Calu3 (cell line): ENCODE measurements at regions not wholly inside any gene's neighbourhood (a gene's known extent, or its start where the extent isn't known, plus 50 kb on each side); places are given as distances from the start of the nearest gene placed in this dataset.

Experiments used
- BruUV-seq: library from RNA; stranded (reverse); fragments of 400-500 nt; replicated peaks from 2 replicates; lab custom pipeline; 2021; lab: Mats Ljungman, UMichigan
- CTCF ChIA-PET: fragments of 300-600 bp; sonication (Branson Sonifier 250); formaldehyde crosslinking; loops from one replicate; lab custom pipeline; 2022; ENCODE audit warnings: antibody characterized with exemption; lab: Charles Lee
- DNase-seq: peaks from one replicate; pipeline ENCODE4 v3.0.0; 2022
- H3K27ac Mint-ChIP-seq: one replicate; pipeline ENCODE4 v1.8.0; 2022; ENCODE audit warnings: mixed read lengths; ENCODE audit not compliant: unreplicated experiment
- H3K27me3 Mint-ChIP-seq: one replicate; pipeline ENCODE4 v1.8.0; 2022; ENCODE audit warnings: mixed read lengths; ENCODE audit not compliant: unreplicated experiment
- H3K36me3 Mint-ChIP-seq: one replicate; pipeline ENCODE4 v1.8.0; 2022; ENCODE audit warnings: mild to moderate bottlenecking, moderate library complexity, mixed read lengths; ENCODE audit not compliant: insufficient read depth, unreplicated experiment
- H3K4me1 Mint-ChIP-seq: one replicate; pipeline ENCODE4 v1.8.0; 2022; ENCODE audit warnings: mild to moderate bottlenecking, low read depth, mixed read lengths; ENCODE audit not compliant: unreplicated experiment
- H3K4me3 Mint-ChIP-seq: one replicate; pipeline ENCODE4 v1.8.0; 2022; ENCODE audit warnings: mild to moderate bottlenecking, low read depth, moderate library complexity, mixed read lengths; ENCODE audit not compliant: unreplicated experiment
- H3K9me3 Mint-ChIP-seq: one replicate; pipeline ENCODE4 v1.8.0; 2022; ENCODE audit warnings: low read depth, mixed read lengths; ENCODE audit not compliant: unreplicated experiment
- CTCF ChIP-seq: fragments of 200-600 bp; IDR thresholded peaks from one replicate; pipeline ENCODE4 v1.8.0; 2022; ENCODE audit warnings: antibody characterized with exemption; ENCODE audit not compliant: unreplicated experiment
- intact Hi-C: fragments of 100-400 bp; cut with micrococcal nuclease; formaldehyde crosslinking; loops from one replicate; pipeline ENCODE4 v1.10.0; 2022; ENCODE audit not compliant: unreplicated experiment

GRCh38 chr2:84238907-84239306 lies 220.2 kb downstream of the SUCLG1 start:
- H3K27me3 Mint-ChIP-seq: no peaks in the 10 kb centered on the region
- TF ChIP-seq CTCF: no peak
- CTCF ChIA-PET: interaction anchor here (0.6 kb wide), 1 partner anchor 38 kb away, joined by 8 read pairs; no protein-coding TSS in a partner anchor
- no peaks in the 10 kb centered on the region for H3K36me3 Mint-ChIP-seq
- H3K27ac Mint-ChIP-seq: no peak overlapping the region
- intact Hi-C loops: no loop called here
- no peak for DNase-seq
- no peak overlapping the region for H3K4me3 Mint-ChIP-seq
- H3K4me1 Mint-ChIP-seq: no peaks in the 10 kb centered on the region
- peaks cover 2% of the 10 kb centered on the region for H3K9me3 Mint-ChIP-seq
- no TSS peak for BruUV-seq

- Mint-ChIP-seq H3K36me3 (no peaks in the 10 kb centered on the region), H3K4me1 (no peaks in the 10 kb centered on the region)
- no TSS peak for BruUV-seq
These were observed 222.8 kb downstream of the SUCLG1 start for GRCh38 chr2:84236288-84236687.

GRCh38 chr2:84234103-84234502 lies 225.0 kb downstream of the SUCLG1 start:
- H3K4me3 Mint-ChIP-seq: no peak overlapping the region
- H3K27ac Mint-ChIP-seq: no peak overlapping the region
- DNase-seq: no peak
- no peaks in the 10 kb centered on the region for H3K36me3 Mint-ChIP-seq
- peaks cover 2% of the 10 kb centered on the region for H3K9me3 Mint-ChIP-seq
- CTCF ChIA-PET: no interaction called here
- H3K27me3 Mint-ChIP-seq: no peaks in the 10 kb centered on the region
- intact Hi-C loops: no loop called here
- no peak for TF ChIP-seq CTCF
- no TSS peak for BruUV-seq
- H3K4me1 Mint-ChIP-seq: no peaks in the 10 kb centered on the region

More at GRCh38 chr2:84236288-84236687, 222.8 kb downstream of the SUCLG1 start:
- CTCF ChIA-PET: no interaction called here
- TF ChIP-seq CTCF: no peak
- no peak overlapping the region for H3K27ac Mint-ChIP-seq
- peaks cover 2% of the 10 kb centered on the region for H3K9me3 Mint-ChIP-seq
- H3K4me3 Mint-ChIP-seq: no peak overlapping the region
- DNase-seq: no peak
- H3K27me3 Mint-ChIP-seq: no peaks in the 10 kb centered on the region
- intact Hi-C loops: no loop called here

DNA sequence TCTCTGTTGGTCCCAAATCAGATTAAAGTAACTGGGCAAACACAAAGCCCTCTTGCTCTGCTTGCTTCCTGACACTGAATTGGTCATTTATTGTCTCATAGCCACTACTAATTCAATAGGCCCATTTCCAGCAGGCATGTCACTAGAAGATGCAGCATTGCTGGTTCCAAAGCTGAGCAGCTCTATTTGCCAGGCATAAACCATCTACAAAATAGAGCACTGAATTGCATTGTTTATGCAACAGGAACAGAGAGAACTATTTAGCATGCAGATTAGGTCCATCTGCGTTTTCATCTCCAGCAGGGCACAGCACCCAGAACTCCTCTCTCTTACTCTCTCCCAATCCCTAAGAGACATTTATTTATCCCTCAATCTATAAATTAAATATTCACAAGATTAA lies 227.6 kb downstream of the SUCLG1 start:
- no TSS peak for BruUV-seq
- H3K27me3 Mint-ChIP-seq: no peaks in the 10 kb centered on the region
- H3K4me1 Mint-ChIP-seq: no peaks in the 10 kb centered on the region
- no peak overlapping the region for H3K4me3 Mint-ChIP-seq
- intact Hi-C loops: no loop called here
- peaks cover 8% of the 10 kb centered on the region for H3K9me3 Mint-ChIP-seq
- no peak for TF ChIP-seq CTCF
- H3K27ac Mint-ChIP-seq: no peak overlapping the region
- H3K36me3 Mint-ChIP-seq: no peaks in the 10 kb centered on the region
- CTCF ChIA-PET: no interaction called here
- no peak for DNase-seq
